ENCODE measurements at regions not wholly inside any gene's neighbourhood (a gene's known extent, or its start where the extent isn't known, plus 50 kb on each side); places are given as distances from the start of the nearest gene placed in this dataset.

GRCh38 chr5:87589587-87589986, 176.9 kb upstream of the CCNH start:
- TF ChIP-seq CTCF (conservative IDR thresholded peaks at IDR 0.05 in 1 of 2, IDR thresholded peaks at IDR 0.05 in 1 of 2; ENCODE audit: extremely low read depth in 1 of 2, insufficient read depth in 1 of 2, low read depth in 1 of 2, low read length in 2 of 2) (no peak), EZH2 (IDR thresholded peaks at IDR 0.05; ENCODE audit: borderline replicate concordance, low read length) (no peak)
